Stomach (tissue), 4 donors: ENCODE measurements at regions not wholly inside any gene's neighbourhood (a gene's known extent, or its start where the extent isn't known, plus 50 kb on each side); places are given as distances from the start of the nearest gene placed in this dataset.
"Not testable (repeated sequence)": the region's sequence is repeated elsewhere in the genome, so short reads cannot be mapped to it uniquely, and the experiment has no call there.

Source experiments
- CTCF ChIP-seq, 7 experiments: fragments of 450-650 bp in 4 of 7; fragments of 200-600 bp in 3 of 7; sonication (generic) in 3 of 7; IDR thresholded peaks; one replicate each; pipeline ENCODE4 v1.5.1; 2016 to 2019; ENCODE audit warnings: antibody characterized with exemption in 7 of 7, control low read depth in 2 of 7, mild to moderate bottlenecking in 1 of 7
- POLR2A ChIP-seq, 4 donors: fragments of 450-650 bp; IDR thresholded peaks; one replicate each; pipeline ENCODE4 v1.6.1; 2016; ENCODE audit warnings: antibody characterized with exemption in 4 of 4, control low read depth in 2 of 4, mild to moderate bottlenecking in 1 of 4, moderate library complexity in 1 of 4

GRCh38 chr18:22706025-22706424 lies 227.1 kb upstream of the RBBP8 start:
- TF ChIP-seq POLR2A, CTCF (IDR thresholded peaks at IDR 0.05): not testable (repeated sequence)
